ENCODE measurements at regions not wholly inside any gene's neighbourhood (a gene's known extent, or its start where the extent isn't known, plus 50 kb on each side); places are given as distances from the start of the nearest gene placed in this dataset.

DNA sequence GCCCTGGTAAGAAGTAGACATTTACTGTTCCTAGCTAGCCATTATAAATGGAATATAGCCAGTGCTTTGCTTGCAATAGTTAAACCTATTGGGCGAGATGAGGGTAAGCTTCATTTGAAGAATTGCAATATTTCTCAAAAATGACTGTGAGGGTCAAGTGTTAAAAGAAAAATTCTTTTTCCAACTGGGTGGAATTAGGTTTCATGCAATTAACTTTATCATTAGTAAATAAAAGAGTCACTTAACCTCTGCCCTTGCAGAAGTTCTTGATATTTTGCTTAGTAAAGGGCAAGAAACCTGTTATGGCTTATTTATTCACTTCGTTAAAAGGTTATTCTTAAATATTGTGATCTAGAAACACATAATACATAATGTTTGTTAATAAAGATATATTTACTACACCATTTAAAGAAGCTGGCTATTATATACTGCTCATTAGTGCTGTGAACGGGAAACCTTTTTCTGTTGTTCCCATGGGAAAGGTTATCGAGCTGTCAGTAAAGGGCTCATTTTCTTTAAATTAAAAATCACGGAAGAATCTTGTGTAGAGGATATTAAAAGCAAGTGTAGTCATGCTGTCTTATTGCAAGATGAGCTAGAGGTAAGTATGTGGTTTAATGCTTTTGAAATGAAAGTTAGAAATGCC lies 370.5 kb downstream of the CSNK1G3 start:
- Mint-ChIP-seq H3K27ac (no peak overlapping the region), H3K36me3 (no peaks in the 10 kb centered on the region), H3K4me3 (no peak overlapping the region), H3K27me3 (no peaks in the 10 kb centered on the region), H3K9me3 (peaks cover 1% of the 10 kb centered on the region), H3K4me1 (no peaks in the 10 kb centered on the region)
- no peak for DNase-seq
- ATAC-seq (ENCODE audit: low read depth), result no peak
- POLR2A ChIA-PET, result no interaction called here

DNA sequence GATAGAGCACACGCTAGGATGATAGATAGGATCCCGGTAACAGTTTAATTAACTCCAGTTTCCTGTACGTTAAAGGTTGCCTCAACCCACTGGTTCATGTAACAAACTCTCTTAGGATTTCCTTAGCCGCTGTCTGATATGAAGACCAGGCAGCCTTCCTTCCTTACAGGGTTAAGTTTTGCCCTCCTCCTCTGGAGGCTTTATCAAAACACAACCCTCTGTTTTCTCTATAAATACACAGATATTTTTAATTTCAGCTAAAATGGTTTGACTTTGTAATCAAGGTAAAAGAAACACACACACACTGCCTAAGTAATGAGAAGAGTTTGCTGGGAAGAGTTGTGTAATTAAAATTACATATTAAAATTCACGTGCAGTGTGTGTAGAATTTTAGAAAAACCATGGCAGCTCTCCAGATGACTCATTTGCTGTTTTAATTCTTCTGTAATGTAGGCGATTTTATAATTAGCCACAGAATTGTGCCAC lies 369.8 kb downstream of the CSNK1G3 start:
- Mint-ChIP-seq H3K4me1 (no peaks in the 10 kb centered on the region), H3K9me3 (peaks cover 1% of the 10 kb centered on the region), H3K27me3 (no peaks in the 10 kb centered on the region), H3K27ac (no peak overlapping the region), H3K36me3 (no peaks in the 10 kb centered on the region), H3K4me3 (no peak overlapping the region)
- DNase-seq (no peak), ATAC-seq (ENCODE audit: low read depth) (no peak)
- POLR2A ChIA-PET, result no interaction called here

DNA sequence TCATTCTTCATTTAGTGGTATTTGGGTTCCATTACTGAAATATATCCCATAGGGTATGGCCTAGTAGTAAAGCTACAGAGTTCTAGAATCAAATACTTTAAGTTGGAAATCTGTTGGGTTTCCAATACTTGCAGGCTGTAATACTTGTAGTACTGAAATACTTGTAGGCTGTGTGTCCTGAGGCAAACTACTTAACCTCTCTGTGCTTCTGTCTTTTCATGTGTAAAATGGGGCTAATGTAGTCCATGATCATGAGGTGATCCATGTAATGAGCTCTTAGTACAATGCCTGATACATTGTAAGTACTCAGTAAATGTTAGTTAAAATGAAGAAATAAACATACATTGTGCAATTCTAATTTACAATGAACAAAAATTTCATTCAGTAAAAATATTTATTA lies 368.9 kb downstream of the CSNK1G3 start:
- POLR2A ChIA-PET, result no interaction called here
- ATAC-seq (ENCODE audit: low read depth), result no peak
- no peak overlapping the region for H3K27ac Mint-ChIP-seq
- no peak for DNase-seq
- no peaks in the 10 kb centered on the region for H3K4me1 Mint-ChIP-seq
- H3K9me3 Mint-ChIP-seq, result no peaks in the 10 kb centered on the region
- no peak overlapping the region for H3K4me3 Mint-ChIP-seq
- H3K27me3 Mint-ChIP-seq, result no peaks in the 10 kb centered on the region
- no peaks in the 10 kb centered on the region for H3K36me3 Mint-ChIP-seq

DNA sequence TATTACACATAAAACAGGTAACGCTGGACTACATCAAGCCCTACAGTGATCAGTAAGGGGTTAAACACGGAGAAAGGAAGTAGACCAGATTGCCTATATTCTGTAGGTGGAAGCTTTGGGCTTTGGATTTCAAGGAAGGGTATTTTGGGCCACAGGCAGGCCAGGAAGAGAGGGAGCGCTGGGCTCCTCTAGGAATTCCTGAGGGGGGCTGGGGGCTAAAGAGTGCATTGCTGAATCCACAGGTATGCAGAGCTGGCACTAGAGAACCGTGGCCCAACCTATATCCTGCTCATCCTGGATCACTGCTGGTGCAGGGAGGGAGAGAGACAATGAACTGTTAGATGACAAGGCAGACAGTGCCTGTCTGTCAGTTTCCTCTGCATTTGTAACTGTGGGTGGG lies 367.1 kb downstream of the CSNK1G3 start:
- Mint-ChIP-seq H3K9me3 (no peaks in the 10 kb centered on the region), H3K27ac (no peak overlapping the region), H3K27me3 (no peaks in the 10 kb centered on the region), H3K4me1 (no peaks in the 10 kb centered on the region), H3K36me3 (no peaks in the 10 kb centered on the region), H3K4me3 (no peak overlapping the region)
- ATAC-seq (ENCODE audit: low read depth) (no peak), DNase-seq (no peak)
- POLR2A ChIA-PET, result no interaction called here

DNA sequence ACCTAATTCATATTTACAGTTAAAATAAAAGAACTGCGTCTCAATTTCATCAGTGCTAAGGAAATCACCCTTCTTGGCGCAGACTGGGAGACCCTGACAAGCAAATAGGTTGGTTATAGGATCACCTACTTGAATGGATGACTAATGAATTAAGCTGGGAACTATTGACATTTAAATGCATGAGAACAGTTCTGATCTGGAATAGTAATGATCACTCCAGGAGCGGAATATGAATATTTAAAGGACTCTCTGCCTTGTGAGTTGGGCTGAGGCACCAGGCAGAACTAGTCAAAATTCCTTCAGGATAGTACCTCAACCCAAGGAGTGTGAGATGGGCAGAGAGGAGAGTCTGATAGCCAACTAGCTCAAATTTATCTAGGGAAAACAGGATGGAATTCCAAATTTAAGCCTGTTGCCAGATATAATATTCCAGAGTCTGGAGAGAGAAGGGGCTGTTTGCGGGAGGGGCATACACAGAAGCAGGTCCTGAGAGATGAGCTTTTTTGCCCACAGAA lies 364.4 kb downstream of the CSNK1G3 start:
- DNase-seq, result no peak
- POLR2A ChIA-PET, result no interaction called here
- H3K36me3 Mint-ChIP-seq, result no peaks in the 10 kb centered on the region
- H3K9me3 Mint-ChIP-seq, result no peaks in the 10 kb centered on the region
- H3K4me3 Mint-ChIP-seq, result no peak overlapping the region
- no peak overlapping the region for H3K27ac Mint-ChIP-seq
- H3K4me1 Mint-ChIP-seq, result no peaks in the 10 kb centered on the region
- ATAC-seq (ENCODE audit: low read depth), result no peak
- no peaks in the 10 kb centered on the region for H3K27me3 Mint-ChIP-seq

DNA sequence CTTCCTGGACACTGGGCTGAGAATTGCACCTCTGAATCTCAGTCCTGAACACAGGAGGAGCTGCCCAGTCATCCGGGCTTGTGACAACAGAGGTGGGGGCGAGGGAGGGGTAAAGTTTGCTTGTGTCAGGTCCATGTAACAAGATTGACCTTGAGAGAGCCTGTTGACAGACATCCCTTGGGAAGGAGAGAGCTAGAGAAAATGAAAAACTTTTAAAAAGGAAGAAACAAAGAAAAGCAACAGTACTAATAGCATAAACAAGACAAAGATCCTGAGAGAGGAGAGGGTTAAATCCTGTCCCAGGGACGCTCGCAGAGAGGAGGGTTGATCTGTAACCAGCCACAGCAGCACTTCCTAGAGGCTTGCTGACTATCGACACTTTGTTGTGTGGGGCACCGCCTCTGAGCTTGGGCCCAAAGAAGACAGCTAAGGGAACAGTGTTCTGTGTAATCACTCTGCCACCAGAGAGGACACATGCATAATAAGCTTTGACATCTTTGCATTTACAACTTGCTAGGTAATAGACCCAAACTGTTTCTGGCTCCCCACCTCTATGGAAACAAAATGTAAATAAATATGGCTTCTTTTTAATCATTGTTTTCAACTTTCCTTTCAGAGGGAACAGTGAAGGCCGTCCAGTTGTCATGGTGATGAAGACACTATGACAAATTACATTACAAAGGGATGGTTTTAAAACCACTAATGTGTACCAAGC lies 363.7 kb downstream of the CSNK1G3 start:
- Mint-ChIP-seq H3K4me3 (no peak overlapping the region), H3K27ac (no peak overlapping the region), H3K9me3 (no peaks in the 10 kb centered on the region), H3K27me3 (no peaks in the 10 kb centered on the region), H3K4me1 (no peaks in the 10 kb centered on the region), H3K36me3 (no peaks in the 10 kb centered on the region)
- ATAC-seq (ENCODE audit: low read depth), result no peak
- no peak for DNase-seq
- POLR2A ChIA-PET, result no interaction called here

DNA sequence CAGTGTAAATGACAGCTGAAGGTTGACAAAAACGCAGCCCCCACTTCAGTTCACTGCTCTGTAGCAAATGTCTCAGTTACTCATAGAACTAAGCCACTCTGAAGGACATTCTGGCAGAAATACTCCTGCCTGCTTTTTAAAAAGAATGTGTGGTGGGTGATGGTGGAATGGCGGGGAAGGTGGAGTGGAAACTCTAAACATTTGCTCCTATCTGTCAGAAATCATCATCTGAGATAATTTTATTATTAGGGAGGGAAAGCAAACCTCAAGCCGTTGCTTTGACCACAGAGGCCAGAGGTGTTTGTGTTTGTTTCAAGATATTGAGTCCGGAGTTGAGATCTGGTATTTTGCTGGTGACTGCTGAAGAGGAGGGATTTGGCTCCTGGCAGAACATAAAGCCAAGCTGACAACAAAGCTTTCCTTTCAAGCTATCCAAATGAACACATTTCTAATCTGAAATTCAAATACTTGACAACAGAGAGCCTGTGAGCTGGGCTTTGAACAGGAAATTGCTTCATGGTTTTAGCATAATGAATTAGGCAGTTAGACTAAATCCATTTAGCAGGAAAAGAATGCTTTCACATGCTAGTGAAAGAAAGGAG lies 362.7 kb downstream of the CSNK1G3 start:
- no peaks in the 10 kb centered on the region for H3K36me3 Mint-ChIP-seq
- no peak for DNase-seq
- no peak overlapping the region for H3K27ac Mint-ChIP-seq
- no peaks in the 10 kb centered on the region for H3K27me3 Mint-ChIP-seq
- POLR2A ChIA-PET, result no interaction called here
- no peaks in the 10 kb centered on the region for H3K4me1 Mint-ChIP-seq
- H3K4me3 Mint-ChIP-seq, result no peak overlapping the region
- ATAC-seq (ENCODE audit: low read depth), result no peak
- H3K9me3 Mint-ChIP-seq, result no peaks in the 10 kb centered on the region

DNA sequence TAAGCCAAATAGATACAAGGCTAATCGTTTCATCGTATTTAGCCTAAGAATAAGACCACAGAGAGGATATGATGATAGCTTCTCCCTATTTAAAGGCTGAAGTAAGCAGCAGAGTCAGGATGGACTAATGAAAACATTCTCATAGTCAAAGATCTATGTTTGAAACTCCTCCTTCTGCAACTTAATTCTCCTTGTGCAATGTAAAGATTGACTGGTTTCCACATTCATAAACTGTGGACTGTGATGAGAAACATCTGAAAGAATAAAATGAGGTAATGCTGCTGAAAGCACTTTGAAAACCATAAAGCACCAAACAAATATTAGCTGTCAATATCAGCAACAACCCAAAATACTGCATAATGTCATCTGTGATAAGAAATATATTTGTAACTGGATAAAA lies 361.9 kb downstream of the CSNK1G3 start:
- no peak for DNase-seq
- Mint-ChIP-seq H3K4me1 (no peaks in the 10 kb centered on the region), H3K27me3 (no peaks in the 10 kb centered on the region), H3K27ac (no peak overlapping the region), H3K9me3 (no peaks in the 10 kb centered on the region), H3K4me3 (no peak overlapping the region), H3K36me3 (no peaks in the 10 kb centered on the region)
- no peak for ATAC-seq (ENCODE audit: low read depth)
- POLR2A ChIA-PET, result no interaction called here

DNA sequence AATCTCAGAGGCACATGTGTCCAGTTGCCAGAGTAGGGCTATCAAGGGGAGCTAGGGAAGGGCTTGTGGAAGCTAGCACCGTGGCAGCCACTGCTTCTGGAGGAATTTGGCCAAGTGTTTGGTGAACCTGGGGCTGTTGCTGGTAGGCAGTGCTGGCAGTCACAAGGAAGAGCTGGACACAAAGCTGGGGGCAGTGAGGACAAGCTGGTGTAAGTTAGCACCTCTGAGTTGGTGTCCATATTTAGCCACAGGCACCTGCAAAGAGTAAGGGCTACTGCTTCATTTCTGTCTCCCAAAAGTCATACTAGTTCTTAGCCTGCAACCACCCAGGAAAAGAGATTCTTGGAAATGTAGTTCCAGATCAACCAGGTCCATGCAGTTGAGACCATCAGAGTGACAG lies 359.4 kb downstream of the CSNK1G3 start:
- Mint-ChIP-seq H3K27me3 (no peaks in the 10 kb centered on the region), H3K36me3 (no peaks in the 10 kb centered on the region), H3K27ac (no peak overlapping the region), H3K4me1 (no peaks in the 10 kb centered on the region), H3K9me3 (peaks cover 1% of the 10 kb centered on the region), H3K4me3 (no peak overlapping the region)
- POLR2A ChIA-PET, result no interaction called here
- no peak for ATAC-seq (ENCODE audit: low read depth)
- DNase-seq, result no peak

DNA sequence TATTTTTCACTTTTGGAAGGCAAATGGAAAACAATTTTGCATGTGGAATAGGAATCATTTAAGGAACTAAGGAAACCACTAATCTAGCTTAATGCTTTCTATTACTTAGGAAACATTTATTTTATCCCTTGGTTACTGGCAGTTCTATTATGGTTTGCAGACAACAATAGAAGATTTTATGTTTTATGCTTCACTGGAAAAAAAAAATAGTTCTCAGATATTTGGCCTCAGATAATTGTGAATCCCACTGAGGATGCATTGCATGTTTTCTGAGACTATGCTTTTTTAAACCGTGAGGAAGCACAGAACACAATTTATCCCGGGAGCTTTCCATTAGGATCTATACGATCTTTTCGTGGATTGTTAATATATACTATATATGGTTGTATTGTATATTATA lies 356.9 kb downstream of the CSNK1G3 start:
- H3K27me3 Mint-ChIP-seq, result no peaks in the 10 kb centered on the region
- POLR2A ChIA-PET, result no interaction called here
- H3K4me1 Mint-ChIP-seq, result no peaks in the 10 kb centered on the region
- H3K9me3 Mint-ChIP-seq, result peaks cover 1% of the 10 kb centered on the region
- no peak overlapping the region for H3K27ac Mint-ChIP-seq
- ATAC-seq (ENCODE audit: low read depth) (no peak), DNase-seq (no peak)
- H3K36me3 Mint-ChIP-seq, result no peaks in the 10 kb centered on the region
- H3K4me3 Mint-ChIP-seq, result no peak overlapping the region

DNA sequence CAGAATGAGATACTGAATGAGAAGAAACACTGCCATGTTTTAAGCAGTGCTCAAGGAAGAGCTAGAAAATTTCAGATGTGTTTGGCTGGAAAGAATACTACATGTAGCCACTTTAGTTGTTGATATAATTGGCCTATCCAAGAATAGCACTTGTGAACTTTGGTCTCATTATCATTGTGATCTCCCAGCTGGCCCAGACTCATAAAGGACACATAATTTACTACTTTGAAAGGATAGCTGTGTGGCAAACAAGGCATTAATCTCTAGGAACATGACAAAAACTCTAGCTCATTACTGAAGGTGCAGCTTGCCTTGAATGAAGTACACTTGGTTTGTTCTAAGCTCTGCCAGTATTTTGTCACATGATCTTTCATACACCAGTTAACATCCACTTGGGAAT lies 356.3 kb downstream of the CSNK1G3 start:
- peaks cover 1% of the 10 kb centered on the region for H3K9me3 Mint-ChIP-seq
- DNase-seq (no peak), ATAC-seq (ENCODE audit: low read depth) (no peak)
- H3K4me3 Mint-ChIP-seq, result no peak overlapping the region
- H3K27me3 Mint-ChIP-seq, result no peaks in the 10 kb centered on the region
- H3K36me3 Mint-ChIP-seq, result no peaks in the 10 kb centered on the region
- H3K27ac Mint-ChIP-seq, result no peak overlapping the region
- POLR2A ChIA-PET, result no interaction called here
- H3K4me1 Mint-ChIP-seq, result no peaks in the 10 kb centered on the region

DNA sequence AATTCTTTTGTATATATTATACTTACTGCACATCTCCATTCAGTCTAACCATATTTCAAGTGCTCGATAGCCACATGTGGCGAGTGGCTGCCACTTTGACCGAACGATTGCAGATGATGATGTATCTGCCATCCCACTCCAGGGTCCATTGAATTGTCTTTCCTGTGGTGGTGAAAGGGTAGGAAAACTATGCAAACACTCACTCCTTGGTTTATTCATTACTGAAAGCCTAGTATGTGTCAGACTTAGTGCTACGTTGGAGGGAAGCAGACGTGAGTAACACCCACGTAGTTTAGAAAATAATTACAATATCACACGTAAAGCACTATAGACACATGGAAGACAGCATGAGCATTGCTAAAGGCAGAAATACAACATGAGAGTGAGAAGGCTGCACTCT lies 353.7 kb downstream of the CSNK1G3 start:
- DNase-seq, result no peak
- POLR2A ChIA-PET, result no interaction called here

DNA sequence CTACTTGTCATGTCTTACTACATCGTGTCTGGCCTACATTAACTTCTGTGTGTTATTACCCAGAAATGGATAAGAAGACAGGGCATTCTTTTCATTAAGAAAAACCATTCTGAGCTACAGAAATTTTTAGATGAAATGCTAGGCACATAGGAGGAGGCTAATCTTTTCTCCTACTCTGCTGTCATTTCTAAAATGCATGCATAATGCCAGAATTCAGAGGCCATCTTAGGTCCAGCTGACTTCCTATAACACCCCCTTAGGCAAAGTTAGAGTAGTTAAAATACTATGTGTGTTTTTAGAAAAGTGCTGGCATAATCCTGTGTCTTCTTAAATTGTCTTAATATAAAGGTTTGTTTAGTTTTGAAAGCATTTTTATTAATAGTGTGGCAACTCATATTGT lies 352.6 kb downstream of the CSNK1G3 start:
- POLR2A ChIA-PET, result no interaction called here
- Mint-ChIP-seq H3K27me3 (no peaks in the 10 kb centered on the region), H3K9me3 (peaks cover 1% of the 10 kb centered on the region), H3K36me3 (no peaks in the 10 kb centered on the region), H3K4me1 (no peaks in the 10 kb centered on the region), H3K4me3 (no peak overlapping the region), H3K27ac (no peak overlapping the region)
- DNase-seq (no peak), ATAC-seq (ENCODE audit: low read depth) (no peak)

More for the DNA sequence above, 353.7 kb downstream of the CSNK1G3 start:
- no peak overlapping the region for H3K4me3 Mint-ChIP-seq
- ATAC-seq (ENCODE audit: low read depth), result no peak
- no peaks in the 10 kb centered on the region for H3K27me3 Mint-ChIP-seq
- no peaks in the 10 kb centered on the region for H3K36me3 Mint-ChIP-seq
- no peaks in the 10 kb centered on the region for H3K4me1 Mint-ChIP-seq
- peaks cover 1% of the 10 kb centered on the region for H3K9me3 Mint-ChIP-seq
- no peak overlapping the region for H3K27ac Mint-ChIP-seq

DNA sequence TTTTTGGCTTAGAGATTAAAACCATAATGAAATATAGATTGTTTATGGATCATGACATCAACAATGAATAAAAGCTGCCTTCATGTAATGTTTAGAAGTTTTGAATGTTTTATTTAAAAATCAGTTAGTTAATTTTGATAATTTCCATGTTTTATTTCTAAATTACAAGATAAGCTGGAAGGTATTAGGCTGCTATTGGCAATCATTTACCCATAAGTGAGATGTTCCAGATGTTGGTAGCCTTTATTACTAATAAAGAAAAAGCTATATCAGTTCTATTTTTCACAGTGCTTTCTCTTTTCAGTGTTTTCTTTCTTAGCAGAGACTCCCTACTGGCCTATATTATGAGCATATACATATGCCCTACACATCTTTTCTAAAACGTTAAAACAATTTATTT lies 347.0 kb downstream of the CSNK1G3 start:
- H3K4me3 Mint-ChIP-seq, result no peak overlapping the region
- no peaks in the 10 kb centered on the region for H3K27me3 Mint-ChIP-seq
- ATAC-seq (ENCODE audit: low read depth) (no peak), DNase-seq (no peak)
- POLR2A ChIA-PET, result no interaction called here
- H3K4me1 Mint-ChIP-seq, result no peaks in the 10 kb centered on the region
- H3K36me3 Mint-ChIP-seq, result no peaks in the 10 kb centered on the region
- no peaks in the 10 kb centered on the region for H3K9me3 Mint-ChIP-seq
- H3K27ac Mint-ChIP-seq, result no peak overlapping the region

Data from activated naive CD8-positive, alpha-beta T cell treated with anti-CD3 and anti-CD28 coated beads, Interleukin-2, amount 10 ng/mL, durations not matched to agents 7 days and 5 days (primary cell).